Parathyroid adenoma (tissue), 2 donors: ENCODE measurements at regions not wholly inside any gene's neighbourhood (a gene's known extent, or its start where the extent isn't known, plus 50 kb on each side); places are given as distances from the start of the nearest gene placed in this dataset.

ENCODE experiments used
- H2AFZ ChIP-seq: fragments of 300-600 bp; sonication (generic); one replicate; pipeline ENCODE4 v1.7.0; 2017; ENCODE audit warnings: antibody characterized with exemption, mild to moderate bottlenecking
- H3K27ac ChIP-seq: fragments of 300-600 bp; sonication (generic); one replicate; pipeline ENCODE4 v1.7.0; 2017
- H3K27me3 ChIP-seq: fragments of 300-600 bp; sonication (generic); one replicate; pipeline ENCODE4 v1.7.0; 2017; ENCODE audit warnings: low read length; ENCODE audit not compliant: control insufficient read depth, insufficient read depth
- H3K36me3 ChIP-seq: fragments of 300-600 bp; sonication (generic); one replicate; pipeline ENCODE4 v1.7.0; 2017; ENCODE audit warnings: low read length; ENCODE audit not compliant: control insufficient read depth, insufficient read depth
- H3K4me1 ChIP-seq: fragments of 300-600 bp; sonication (generic); one replicate; pipeline ENCODE4 v1.7.0; 2017; ENCODE audit warnings: control low read depth
- H3K4me2 ChIP-seq: fragments of 300-600 bp; sonication (generic); one replicate; pipeline ENCODE4 v1.7.0; 2017; ENCODE audit warnings: low read length
- H3K4me3 ChIP-seq: fragments of 300-600 bp; sonication (generic); one replicate; pipeline ENCODE4 v1.7.0; 2017; ENCODE audit warnings: low read depth, low read length
- H3K79me2 ChIP-seq: fragments of 300-600 bp; sonication (generic); one replicate; pipeline ENCODE4 v1.7.0; 2017; ENCODE audit warnings: control low read depth
- H3K9ac ChIP-seq: fragments of 300-600 bp; sonication (generic); one replicate; pipeline ENCODE4 v1.7.0; 2017; ENCODE audit warnings: mild to moderate bottlenecking
- H3K9me3 ChIP-seq: fragments of 300-600 bp; sonication (generic); one replicate; pipeline ENCODE4 v1.7.0; 2017; ENCODE audit warnings: low read length; ENCODE audit not compliant: control insufficient read depth
- CTCF ChIP-seq: fragments of 300-600 bp; sonication (generic); IDR thresholded peaks from one replicate; pipeline ENCODE4 v1.7.0; 2017; ENCODE audit warnings: antibody characterized with exemption, mild to moderate bottlenecking
- donor health status: primary hyperparathyroidism.

- Histone ChIP-seq H3K79me2 (no peaks in the 10 kb centered on the region), H3K36me3 (no peaks in the 10 kb centered on the region), H3K4me3 (no peak overlapping the region), H3K27ac (no peak overlapping the region), H3K4me2 (no peak overlapping the region), H3K9ac (no peak overlapping the region), H3K9me3 (no peaks in the 10 kb centered on the region), H2AFZ (no peak overlapping the region), H3K4me1 (no peaks in the 10 kb centered on the region), H3K27me3 (no peaks in the 10 kb centered on the region)
- TF ChIP-seq CTCF = no peak
Observed at GRCh38 chr4:188573104-188573503, 433.9 kb downstream of the TRIML1 start.

- H3K4me3 ChIP-seq = no peak overlapping the region
- H3K27me3 ChIP-seq = no peaks in the 10 kb centered on the region
- no peaks in the 10 kb centered on the region for H3K79me2 ChIP-seq
- H3K4me1 ChIP-seq = no peaks in the 10 kb centered on the region
- H3K9ac ChIP-seq = no peak overlapping the region
- no peak overlapping the region for H3K27ac ChIP-seq
- no peak overlapping the region for H3K4me2 ChIP-seq
- H3K9me3 ChIP-seq = no peaks in the 10 kb centered on the region
- no peak for TF ChIP-seq CTCF
- no peak overlapping the region for H2AFZ ChIP-seq
- H3K36me3 ChIP-seq = no peaks in the 10 kb centered on the region
Observed at GRCh38 chr4:188578657-188579056, 439.4 kb downstream of the TRIML1 start.

GRCh38 chr4:188596021-188596420 lies 456.8 kb downstream of the TRIML1 start:
- no peaks in the 10 kb centered on the region for H3K36me3 ChIP-seq
- H3K9me3 ChIP-seq = no peaks in the 10 kb centered on the region
- no peak overlapping the region for H3K4me3 ChIP-seq
- no peaks in the 10 kb centered on the region for H3K4me1 ChIP-seq
- no peak overlapping the region for H3K27ac ChIP-seq
- H3K4me2 ChIP-seq = no peak overlapping the region
- no peak for TF ChIP-seq CTCF
- no peak overlapping the region for H3K9ac ChIP-seq
- H3K27me3 ChIP-seq = no peaks in the 10 kb centered on the region
- H2AFZ ChIP-seq = no peak overlapping the region
- H3K79me2 ChIP-seq = no peaks in the 10 kb centered on the region

- no peaks in the 10 kb centered on the region for H3K9me3 ChIP-seq
- no peaks in the 10 kb centered on the region for H3K36me3 ChIP-seq
- H3K4me3 ChIP-seq = no peak overlapping the region
- no peak overlapping the region for H2AFZ ChIP-seq
- no peak overlapping the region for H3K4me2 ChIP-seq
- H3K4me1 ChIP-seq = no peaks in the 10 kb centered on the region
- TF ChIP-seq CTCF = no peak
- H3K27me3 ChIP-seq = no peaks in the 10 kb centered on the region
- H3K9ac ChIP-seq = no peak overlapping the region
- no peaks in the 10 kb centered on the region for H3K79me2 ChIP-seq
- no peak overlapping the region for H3K27ac ChIP-seq
Observed at GRCh38 chr4:188603646-188604045, 464.4 kb downstream of the TRIML1 start.

- TF ChIP-seq CTCF = no peak
Observed at GRCh38 chr4:188606635-188607034, 467.4 kb downstream of the TRIML1 start.

More at GRCh38 chr4:188606635-188607034, 467.4 kb downstream of the TRIML1 start:
- H3K27ac ChIP-seq = no peak overlapping the region
- no peaks in the 10 kb centered on the region for H3K27me3 ChIP-seq
- H3K9me3 ChIP-seq = no peaks in the 10 kb centered on the region
- H3K36me3 ChIP-seq = no peaks in the 10 kb centered on the region
- H3K4me3 ChIP-seq = no peak overlapping the region
- no peaks in the 10 kb centered on the region for H3K4me1 ChIP-seq
- no peak overlapping the region for H2AFZ ChIP-seq
- H3K9ac ChIP-seq = no peak overlapping the region
- H3K79me2 ChIP-seq = no peaks in the 10 kb centered on the region
- no peak overlapping the region for H3K4me2 ChIP-seq
